Fibroblast of the aortic adventitia (primary cell): ENCODE measurements at regions not wholly inside any gene's neighbourhood (a gene's known extent, or its start where the extent isn't known, plus 50 kb on each side); places are given as distances from the start of the nearest gene placed in this dataset.
"Not testable (repeated sequence)": the region's sequence is repeated elsewhere in the genome, so short reads cannot be mapped to it uniquely, and the experiment has no call there.

Experiments used
- DNase-seq: peaks from one replicate; pipeline ENCODE4 v3.0.0-alpha.2; 2010; ENCODE audit warnings: low read depth
- H3K4me3 ChIP-seq: 2 replicates; pipeline ENCODE4 v1.5.1; 2011; ENCODE audit warnings: low read depth, mild to moderate bottlenecking, control low read depth, low read length, moderate library complexity
- TF ChIP-seq, protein P1 (sequence below): IDR thresholded peaks from 2 replicates; pipeline ENCODE4 v1.5.1; 2011; ENCODE audit warnings: mild to moderate bottlenecking, low read length, control low read depth, inconsistent platforms; ENCODE audit not compliant: insufficient read depth

DNA sequence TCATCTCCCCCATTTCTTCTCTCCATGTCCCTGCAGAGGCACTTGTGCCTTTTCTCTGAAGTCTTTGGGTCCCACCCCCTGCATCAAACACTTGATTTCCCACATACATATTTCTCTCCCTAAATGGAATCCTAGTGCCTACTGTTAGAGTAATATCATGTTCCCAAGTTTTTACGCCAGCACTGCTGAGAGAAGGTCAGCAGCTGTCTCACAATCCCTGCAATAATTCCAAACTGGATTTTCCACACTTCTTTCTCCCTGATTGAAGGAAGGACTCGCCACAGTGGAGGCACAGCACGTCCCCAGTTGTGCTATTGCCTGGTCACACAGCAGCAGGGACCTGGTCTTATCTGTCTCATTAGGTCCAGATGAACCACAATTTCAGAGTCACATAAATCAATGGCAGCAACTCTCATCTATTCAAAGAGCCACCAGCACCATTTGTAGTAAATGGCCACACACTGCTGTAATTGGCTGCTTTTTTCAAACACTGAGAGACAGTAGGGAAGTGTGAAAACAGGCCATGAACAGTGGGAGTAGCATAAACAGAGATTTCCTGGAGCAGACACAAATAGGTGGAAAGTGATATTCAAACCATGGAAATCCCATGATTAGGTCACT, 605.5 kb downstream of the XPNPEP1 start:
- TF ChIP-seq, protein P1, sequence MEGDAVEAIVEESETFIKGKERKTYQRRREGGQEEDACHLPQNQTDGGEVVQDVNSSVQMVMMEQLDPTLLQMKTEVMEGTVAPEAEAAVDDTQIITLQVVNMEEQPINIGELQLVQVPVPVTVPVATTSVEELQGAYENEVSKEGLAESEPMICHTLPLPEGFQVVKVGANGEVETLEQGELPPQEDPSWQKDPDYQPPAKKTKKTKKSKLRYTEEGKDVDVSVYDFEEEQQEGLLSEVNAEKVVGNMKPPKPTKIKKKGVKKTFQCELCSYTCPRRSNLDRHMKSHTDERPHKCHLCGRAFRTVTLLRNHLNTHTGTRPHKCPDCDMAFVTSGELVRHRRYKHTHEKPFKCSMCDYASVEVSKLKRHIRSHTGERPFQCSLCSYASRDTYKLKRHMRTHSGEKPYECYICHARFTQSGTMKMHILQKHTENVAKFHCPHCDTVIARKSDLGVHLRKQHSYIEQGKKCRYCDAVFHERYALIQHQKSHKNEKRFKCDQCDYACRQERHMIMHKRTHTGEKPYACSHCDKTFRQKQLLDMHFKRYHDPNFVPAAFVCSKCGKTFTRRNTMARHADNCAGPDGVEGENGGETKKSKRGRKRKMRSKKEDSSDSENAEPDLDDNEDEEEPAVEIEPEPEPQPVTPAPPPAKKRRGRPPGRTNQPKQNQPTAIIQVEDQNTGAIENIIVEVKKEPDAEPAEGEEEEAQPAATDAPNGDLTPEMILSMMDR: no peak
- DNase-seq: no peak
- H3K4me3 ChIP-seq: no peak overlapping the region

- not testable (repeated sequence) for DNase-seq, H3K4me3 ChIP-seq
These were observed 609.3 kb downstream of the XPNPEP1 start for GRCh38 chr10:109314016-109314415.

DNA sequence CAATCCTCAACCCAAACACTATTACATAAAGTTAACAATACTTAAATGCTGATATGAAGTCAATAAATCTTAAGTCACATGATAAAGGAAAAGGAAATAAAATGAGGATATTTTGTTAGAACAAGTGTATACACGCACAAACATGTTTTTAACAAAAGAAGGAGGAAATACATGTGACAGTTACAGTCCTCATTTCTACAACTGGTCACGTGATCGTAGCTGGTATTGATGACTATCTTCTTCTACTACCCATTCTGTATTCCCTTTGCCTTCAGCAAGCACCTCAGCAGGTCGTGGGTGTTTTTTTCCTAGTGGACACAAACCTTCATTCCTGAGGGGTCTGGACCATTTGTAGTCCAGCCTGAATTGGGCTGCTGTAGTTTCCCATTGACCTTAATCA, 610.8 kb downstream of the XPNPEP1 start:
- not testable (repeated sequence) for H3K4me3 ChIP-seq, DNase-seq

GRCh38 chr10:109308971-109309370, 614.3 kb downstream of the XPNPEP1 start:
- no peak for DNase-seq
- TF ChIP-seq, protein P1: no peak
- no peak overlapping the region for H3K4me3 ChIP-seq

DNA sequence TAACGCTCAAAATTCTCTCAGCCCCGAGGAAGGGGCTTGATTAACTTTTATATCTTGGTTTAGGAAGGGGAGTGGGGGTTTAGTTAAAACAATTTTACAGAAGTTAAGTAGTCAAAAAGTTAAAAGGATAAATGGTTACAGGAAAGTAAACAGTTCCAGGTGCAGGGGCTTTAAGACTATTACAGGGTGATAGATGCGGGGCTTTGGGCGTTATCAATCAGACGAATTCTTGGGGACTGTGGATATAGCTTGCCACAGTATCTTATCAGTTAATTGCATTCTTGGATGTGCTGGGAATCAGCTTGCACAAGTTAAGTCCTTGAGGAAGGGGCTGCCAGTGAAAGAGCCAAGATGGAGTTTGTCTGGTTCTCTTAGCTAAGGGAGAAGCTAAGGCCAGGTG, 616.2 kb downstream of the XPNPEP1 start:
- H3K4me3 ChIP-seq, DNase-seq: not testable (repeated sequence)

- DNase-seq: no peak
- no peak overlapping the region for H3K4me3 ChIP-seq
- TF ChIP-seq, protein P1: no peak
These were observed 616.6 kb downstream of the XPNPEP1 start for GRCh38 chr10:109306698-109307097.

DNA sequence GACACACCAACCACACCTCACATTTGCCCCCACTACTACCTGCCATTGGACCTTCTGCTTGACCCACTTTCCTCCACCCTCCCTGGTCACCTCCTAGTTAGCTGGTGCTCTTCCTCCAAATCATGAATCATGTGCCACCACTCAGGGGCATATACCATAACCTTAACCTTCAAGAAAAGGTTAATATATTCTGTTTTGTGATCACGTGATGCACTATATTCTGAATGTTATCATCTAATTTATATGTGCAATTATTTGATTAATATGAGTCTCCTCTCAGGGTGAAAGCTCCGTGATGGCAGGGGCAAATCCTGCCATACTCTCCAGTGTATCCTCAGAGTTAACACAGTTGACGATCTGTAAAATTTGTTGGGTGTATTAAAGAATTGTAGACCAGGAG, 635.5 kb downstream of the XPNPEP1 start:
- no peak overlapping the region for H3K4me3 ChIP-seq
- no peak for DNase-seq
- TF ChIP-seq, protein P1: no peak

GRCh38 chr10:109282510-109282909, 640.8 kb downstream of the XPNPEP1 start:
- H3K4me3 ChIP-seq: no peak overlapping the region
- TF ChIP-seq, protein P1: no peak
- DNase-seq: peak; percentile 71

GRCh38 chr10:109281347-109281746, 642.0 kb downstream of the XPNPEP1 start:
- TF ChIP-seq, protein P1: no peak
- no peak overlapping the region for H3K4me3 ChIP-seq
- no peak for DNase-seq
